ENCODE measurements at regions not wholly inside any gene's neighbourhood (a gene's known extent, or its start where the extent isn't known, plus 50 kb on each side); places are given as distances from the start of the nearest gene placed in this dataset.

- 71% methylated on average over 7 of the region's 7 CpGs for WGBS
- Histone ChIP-seq H3K36me3 (no peaks in the 10 kb centered on the region), H3K27ac (no peak overlapping the region), H3K4me1 (no peaks in the 10 kb centered on the region), H3K4me3 (no peak overlapping the region), H3K9me3 (no peaks in the 10 kb centered on the region), H3K27me3 (peaks cover 5% of the 10 kb centered on the region)
- DNase-seq (ENCODE audit: low spot score in 2 of 2) = peak in 1 of 2 donors; percentile 63
- no peak for TF ChIP-seq CTCF (IDR thresholded peaks at IDR 0.05)
- no peak for TF ChIP-seq EP300 (IDR thresholded peaks at IDR 0.05)
- TF ChIP-seq POLR2A (IDR thresholded peaks at IDR 0.05) = no peak
- TF ChIP-seq POLR2AphosphoS5 (IDR thresholded peaks at IDR 0.05) = no peak
Observed at GRCh38 chr22:27186643-27187042, 529.3 kb downstream of the MIAT start.

GRCh38 chr22:27192135-27192829 lies 534.9 kb downstream of the MIAT start:
- Histone ChIP-seq H3K36me3 (no peaks in the 10 kb centered on the region), H3K27me3 (peaks cover 7% of the 10 kb centered on the region), H3K27ac (no peak overlapping the region), H3K4me3 (no peak overlapping the region), H3K9me3 (no peaks in the 10 kb centered on the region), H3K4me1 (peaks cover 15% of the 10 kb centered on the region)
- TF ChIP-seq EP300 (IDR thresholded peaks at IDR 0.05) (no peak), POLR2A (IDR thresholded peaks at IDR 0.05) (no peak), CTCF (IDR thresholded peaks at IDR 0.05) (no peak), POLR2AphosphoS5 (IDR thresholded peaks at IDR 0.05) (no peak)
- 84% methylated on average over 17 of the region's 17 CpGs for WGBS
- DNase-seq (ENCODE audit: low spot score in 2 of 2) = peak in 1 of 2 donors; percentile 50

- H3K27ac ChIP-seq = no peak overlapping the region
- H3K4me3 ChIP-seq = no peak overlapping the region
- TF ChIP-seq POLR2AphosphoS5 (IDR thresholded peaks at IDR 0.05) = no peak
- no peak for TF ChIP-seq POLR2A (IDR thresholded peaks at IDR 0.05)
- no peak for TF ChIP-seq EP300 (IDR thresholded peaks at IDR 0.05)
- TF ChIP-seq CTCF (IDR thresholded peaks at IDR 0.05) = no peak
Observed at GRCh38 chr22:27193215-27193614, 535.8 kb downstream of the MIAT start.

GRCh38 chr22:27193636-27194035 lies 536.2 kb downstream of the MIAT start:
- TF ChIP-seq CTCF (IDR thresholded peaks at IDR 0.05) = no peak
- no peak for TF ChIP-seq POLR2AphosphoS5 (IDR thresholded peaks at IDR 0.05)
- no peak for TF ChIP-seq EP300 (IDR thresholded peaks at IDR 0.05)
- TF ChIP-seq POLR2A (IDR thresholded peaks at IDR 0.05) = no peak
- Histone ChIP-seq H3K27me3 (peaks cover 7% of the 10 kb centered on the region), H3K4me3 (no peak overlapping the region), H3K9me3 (no peaks in the 10 kb centered on the region), H3K27ac (no peak overlapping the region), H3K36me3 (no peaks in the 10 kb centered on the region), H3K4me1 (peaks cover 15% of the 10 kb centered on the region)
- DNase-seq (ENCODE audit: low spot score in 2 of 2) = no peak
- WGBS = 69% methylated on average over 2 of the region's 2 CpGs

More at GRCh38 chr22:27193215-27193614, 535.8 kb downstream of the MIAT start:
- H3K9me3 ChIP-seq = no peaks in the 10 kb centered on the region
- H3K27me3 ChIP-seq = peaks cover 7% of the 10 kb centered on the region
- H3K36me3 ChIP-seq = no peaks in the 10 kb centered on the region
- no peak for DNase-seq (ENCODE audit: low spot score in 2 of 2)
- H3K4me1 ChIP-seq = peaks cover 15% of the 10 kb centered on the region
- 92% methylated on average over 6 of the region's 6 CpGs for WGBS

- TF ChIP-seq POLR2AphosphoS5 (IDR thresholded peaks at IDR 0.05) = no peak
- no peak for TF ChIP-seq EP300 (IDR thresholded peaks at IDR 0.05)
- Histone ChIP-seq H3K9me3 (no peaks in the 10 kb centered on the region), H3K4me1 (peaks cover 15% of the 10 kb centered on the region), H3K27ac (no peak overlapping the region), H3K36me3 (no peaks in the 10 kb centered on the region), H3K27me3 (peaks cover 7% of the 10 kb centered on the region), H3K4me3 (no peak overlapping the region)
- WGBS = 55% methylated on average over 4 of the region's 4 CpGs
- no peak for DNase-seq (ENCODE audit: low spot score in 2 of 2)
Observed at GRCh38 chr22:27194096-27194748, 536.8 kb downstream of the MIAT start.

Data from suprapubic skin (tissue), 4 donors.